ENCODE measurements at regions not wholly inside any gene's neighbourhood (a gene's known extent, or its start where the extent isn't known, plus 50 kb on each side); places are given as distances from the start of the nearest gene placed in this dataset.
"Not testable (repeated sequence)": the region's sequence is repeated elsewhere in the genome, so short reads cannot be mapped to it uniquely, and the experiment has no call there.

GRCh38 chr2:2896643-2897042, 481.0 kb downstream of the EIPR1 start:
- no peak for DNase-seq (ENCODE audit: low read depth in 2 of 2)

DNA sequence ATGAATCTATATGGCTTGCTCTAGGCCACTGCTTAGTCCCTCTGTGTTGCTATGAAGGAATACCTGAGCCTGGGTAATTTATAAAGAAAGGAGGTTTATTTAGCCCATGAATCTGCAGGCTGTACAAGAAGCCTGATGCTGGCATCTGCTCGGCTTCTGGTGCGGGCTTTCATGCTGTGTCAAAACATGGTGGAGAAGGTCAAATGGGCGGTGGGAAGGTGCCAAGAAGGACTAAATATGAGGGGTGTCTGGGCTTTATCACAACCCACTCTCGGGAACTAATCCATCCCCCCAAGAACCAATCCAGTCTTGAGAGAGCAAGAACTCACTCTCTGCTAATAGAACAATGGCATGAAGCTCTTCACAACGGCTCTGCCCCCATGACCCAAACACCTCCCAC, 481.6 kb downstream of the EIPR1 start:
- no peak for DNase-seq (ENCODE audit: low read depth in 2 of 2)

DNA sequence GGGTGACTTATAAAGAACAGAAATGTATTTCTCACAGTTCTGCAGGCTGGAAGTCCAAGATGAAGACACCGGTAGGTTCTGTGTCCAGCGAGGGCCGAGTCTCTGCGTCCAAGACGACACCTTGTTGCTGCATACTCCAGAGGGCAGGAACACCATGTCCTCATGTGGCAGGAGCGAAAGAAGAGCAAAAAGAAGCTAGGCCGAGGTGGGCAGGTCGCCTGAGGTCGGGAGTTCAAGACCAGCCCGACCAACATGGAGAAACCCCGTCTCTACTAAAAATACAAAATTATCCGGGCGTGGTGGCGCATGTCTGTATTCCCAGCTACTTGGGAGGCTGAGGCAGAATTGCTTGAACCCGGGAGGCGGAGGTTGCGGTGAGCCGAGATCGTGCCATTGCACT, 483.6 kb downstream of the EIPR1 start:
- DNase-seq (ENCODE audit: low read depth in 2 of 2), result not testable (repeated sequence)

DNA sequence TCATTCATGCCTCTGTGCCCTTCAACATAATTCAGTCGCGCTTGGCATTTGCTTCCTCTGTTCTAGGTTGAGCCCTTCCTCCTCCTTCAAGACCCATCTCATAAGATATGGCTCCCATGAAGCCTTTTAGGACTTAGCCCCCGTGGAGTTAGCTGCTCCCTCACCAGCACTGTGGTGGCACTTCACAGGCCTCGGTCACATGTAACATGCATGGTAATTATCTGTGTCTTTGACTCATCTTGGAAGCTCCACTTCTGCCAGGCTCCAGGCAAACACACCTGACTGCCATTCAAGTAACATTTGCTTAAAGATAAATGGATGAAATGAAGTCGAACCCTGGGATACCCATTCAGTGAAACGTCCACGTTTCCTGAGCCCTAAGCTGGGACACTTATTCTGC, 484.7 kb downstream of the EIPR1 start:
- no peak for DNase-seq (ENCODE audit: low read depth in 2 of 2)

DNA sequence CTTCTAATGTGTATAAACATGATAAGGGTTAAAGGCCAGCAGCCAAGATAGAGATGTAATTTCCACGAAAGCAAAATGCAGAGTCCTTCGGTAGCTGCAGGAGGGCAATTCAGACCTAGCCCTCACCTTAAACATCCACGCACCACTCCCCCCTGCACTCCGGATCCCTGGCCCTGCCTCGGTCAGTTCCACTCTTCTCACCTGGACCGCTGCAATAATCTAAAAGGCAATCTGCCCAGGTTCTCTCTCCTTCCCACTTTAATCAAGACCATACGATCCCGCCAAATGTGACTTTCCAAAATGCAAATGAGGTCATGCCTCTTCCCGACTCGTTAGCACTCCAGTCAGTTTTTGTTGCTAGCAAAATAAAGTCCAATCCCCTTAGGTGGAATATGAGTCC, 485.2 kb downstream of the EIPR1 start:
- no peak for DNase-seq (ENCODE audit: low read depth in 2 of 2)

DNA sequence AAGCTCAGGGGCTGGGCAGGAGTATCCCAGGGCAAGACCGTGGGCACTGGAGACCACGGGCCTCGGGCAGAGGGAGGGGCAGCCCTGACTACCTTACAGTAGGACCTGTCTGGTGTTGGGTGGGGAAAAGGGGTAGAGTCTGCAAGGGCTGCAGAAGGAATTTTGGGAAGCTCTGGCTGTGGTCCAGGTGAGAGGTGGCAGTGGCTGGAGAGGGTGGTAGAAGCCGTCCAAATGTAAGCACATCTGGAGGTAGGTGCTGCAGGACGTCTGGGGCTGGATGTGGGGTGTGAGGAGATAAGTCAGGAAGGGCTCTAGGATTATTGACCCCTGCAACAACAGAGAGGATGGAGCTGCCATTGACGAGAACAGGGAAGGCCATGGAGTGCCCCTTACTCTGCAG, 486.7 kb downstream of the EIPR1 start:
- no peak for DNase-seq (ENCODE audit: low read depth in 2 of 2)

DNA sequence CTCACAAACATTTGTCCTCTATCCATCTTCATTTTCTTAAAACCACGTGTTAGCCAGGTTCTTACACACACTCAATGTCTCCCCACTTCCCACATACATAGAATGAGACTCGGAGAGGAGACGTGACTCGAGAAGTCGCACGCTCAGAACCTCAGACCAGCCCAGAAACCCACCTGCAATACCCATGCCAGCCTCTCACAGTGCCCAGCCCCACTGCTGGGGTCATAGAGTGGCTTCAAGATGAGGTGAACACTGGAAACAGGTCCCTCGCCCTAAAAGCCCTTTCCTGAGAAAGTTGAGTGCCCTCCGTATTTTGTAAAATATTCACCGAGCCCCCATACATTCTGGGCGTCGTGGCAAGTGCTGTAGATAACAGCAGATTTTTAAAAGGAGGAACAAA, 487.4 kb downstream of the EIPR1 start:
- DNase-seq (ENCODE audit: low read depth in 2 of 2), result no peak

GRCh38 chr2:2889646-2890045, 488.0 kb downstream of the EIPR1 start:
- DNase-seq (ENCODE audit: low read depth in 2 of 2), result no peak

DNA sequence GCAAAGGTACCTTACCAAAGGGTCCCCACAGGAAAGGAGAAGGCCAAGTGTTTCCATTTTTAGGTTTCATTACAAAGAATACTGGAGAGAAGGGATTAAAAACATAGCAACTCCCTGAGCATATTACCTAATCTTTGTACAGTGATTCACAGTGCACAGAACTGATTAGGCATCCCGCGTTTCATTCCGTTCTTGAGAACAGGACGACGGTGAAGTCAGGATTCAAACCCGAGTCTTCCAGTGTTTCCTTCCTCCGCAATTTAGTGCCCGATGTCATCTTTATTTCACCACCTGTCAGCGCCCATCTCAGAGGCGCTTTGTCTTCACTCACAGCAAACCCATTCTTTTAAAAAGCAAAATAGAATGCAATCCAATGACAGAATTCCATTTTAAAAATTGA, 488.5 kb downstream of the EIPR1 start:
- no peak for DNase-seq (ENCODE audit: low read depth in 2 of 2)

- no peak for DNase-seq (ENCODE audit: low read depth in 2 of 2)
Observed at GRCh38 chr2:2887772-2888387, 489.7 kb downstream of the EIPR1 start.

DNA sequence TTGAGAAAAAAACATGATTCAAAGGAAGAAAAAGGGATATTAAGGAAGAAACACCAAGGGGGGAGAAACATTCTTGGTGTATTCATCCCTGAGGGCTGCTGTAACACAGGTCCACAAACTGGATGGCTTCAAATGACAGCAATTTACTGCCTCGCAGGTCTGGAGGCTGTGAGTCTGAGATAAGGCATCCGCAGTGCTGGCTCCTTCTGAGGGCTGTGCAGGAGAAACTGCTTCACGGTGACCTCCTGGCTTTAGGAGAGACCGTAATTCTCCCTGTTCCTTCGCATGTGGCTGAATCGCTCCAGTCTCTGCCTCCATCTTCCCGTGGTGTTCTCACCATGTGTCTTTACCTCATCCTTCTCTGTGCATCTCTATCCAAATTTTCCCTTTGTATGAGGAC, 490.7 kb downstream of the EIPR1 start:
- DNase-seq (ENCODE audit: low read depth in 2 of 2), result no peak

- no peak for DNase-seq (ENCODE audit: low read depth in 2 of 2)
Observed at GRCh38 chr2:2881499-2881898, 496.1 kb downstream of the EIPR1 start.

DNA sequence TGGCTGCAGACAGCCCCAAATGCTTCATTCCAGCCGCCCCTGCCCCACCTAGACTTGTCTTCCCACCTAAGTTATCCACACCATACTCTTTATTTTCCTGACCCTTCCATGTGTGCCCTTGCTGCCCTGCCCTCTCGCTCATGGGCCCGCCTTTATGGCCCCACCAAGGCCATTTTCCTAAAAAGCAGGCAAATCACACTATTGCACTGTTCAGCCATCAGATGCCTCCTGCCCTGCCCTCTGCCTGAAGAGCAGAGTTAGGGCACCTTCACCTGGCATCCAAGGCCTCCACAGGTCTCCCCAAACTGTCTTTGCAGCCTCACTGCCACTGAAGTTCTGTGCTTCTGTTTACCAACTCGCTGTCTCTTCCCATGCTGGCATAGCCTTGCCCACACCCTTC, 496.7 kb downstream of the EIPR1 start:
- no peak for DNase-seq (ENCODE audit: low read depth in 2 of 2)

- no peak for DNase-seq (ENCODE audit: low read depth in 2 of 2)
Observed at GRCh38 chr2:2879781-2880180, 497.8 kb downstream of the EIPR1 start.

DNA sequence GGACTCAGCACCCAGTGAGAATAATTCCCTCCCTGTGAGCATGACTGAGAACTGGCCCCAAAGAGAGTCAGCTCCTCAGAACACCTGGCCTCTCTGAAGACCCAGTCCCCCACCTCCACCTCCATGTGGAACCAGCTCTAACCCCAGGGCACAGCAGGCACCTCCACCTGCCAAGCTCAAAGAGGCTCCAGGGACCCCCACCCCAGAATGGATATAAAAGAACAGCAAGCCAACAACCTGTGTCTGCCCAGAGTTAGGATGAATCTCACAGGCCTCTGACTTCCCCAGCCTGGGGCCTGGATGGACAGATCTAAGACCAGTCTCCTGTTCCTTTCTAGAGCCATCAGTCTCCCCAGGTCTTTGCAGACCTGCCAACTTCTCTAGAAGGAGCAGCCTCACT, 498.5 kb downstream of the EIPR1 start:
- no peak for DNase-seq (ENCODE audit: low read depth in 2 of 2)

GRCh38 chr2:2877427-2877826, 500.2 kb downstream of the EIPR1 start:
- DNase-seq (ENCODE audit: low read depth in 2 of 2), result no peak

DNA sequence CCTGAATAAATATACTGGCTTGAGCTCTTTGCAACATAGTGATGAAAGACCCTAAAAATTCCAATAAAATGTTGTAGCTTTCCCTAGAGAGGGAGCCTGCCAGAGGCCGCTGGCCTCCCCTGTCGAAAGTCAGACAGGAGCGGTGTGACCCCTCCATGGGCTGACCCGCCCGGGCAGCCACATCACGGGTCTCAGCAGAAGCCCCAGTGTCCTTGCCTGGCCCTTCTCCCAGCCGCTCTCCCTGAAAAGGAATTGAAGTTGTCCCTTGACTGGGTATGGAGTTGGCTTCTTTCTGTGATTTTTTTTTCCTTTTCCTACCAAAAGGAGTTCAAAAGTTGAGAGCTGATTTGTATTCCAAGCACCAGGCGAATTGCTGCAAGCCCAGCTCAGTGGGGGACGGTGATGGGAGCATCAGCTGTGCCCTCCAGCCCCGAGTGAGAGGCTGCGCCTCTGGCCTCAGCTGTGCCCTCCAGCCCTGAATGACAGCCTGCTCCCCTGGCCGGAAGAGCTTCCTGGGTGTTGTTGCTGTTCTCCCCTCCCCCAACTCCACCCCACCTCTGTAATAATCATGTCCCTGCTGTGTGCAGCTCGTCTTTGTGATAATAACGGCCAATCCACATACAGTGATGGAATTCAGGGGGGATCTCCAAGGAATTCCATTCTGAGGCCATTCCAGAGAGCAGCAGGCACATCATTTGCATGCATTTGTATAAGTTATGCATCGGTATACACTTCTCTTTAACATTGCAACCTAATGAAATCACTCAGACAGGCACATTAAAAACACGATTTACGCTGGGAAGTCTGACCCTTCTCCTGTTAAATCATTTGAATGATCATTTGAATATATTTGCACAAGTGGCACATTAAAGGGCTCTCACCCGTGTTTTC, 501.0 kb downstream of the EIPR1 start:
- DNase-seq (ENCODE audit: low read depth in 2 of 2), result no peak

- DNase-seq (ENCODE audit: low read depth in 2 of 2), result no peak
Observed at GRCh38 chr2:2875831-2876230, 501.8 kb downstream of the EIPR1 start.

DNA sequence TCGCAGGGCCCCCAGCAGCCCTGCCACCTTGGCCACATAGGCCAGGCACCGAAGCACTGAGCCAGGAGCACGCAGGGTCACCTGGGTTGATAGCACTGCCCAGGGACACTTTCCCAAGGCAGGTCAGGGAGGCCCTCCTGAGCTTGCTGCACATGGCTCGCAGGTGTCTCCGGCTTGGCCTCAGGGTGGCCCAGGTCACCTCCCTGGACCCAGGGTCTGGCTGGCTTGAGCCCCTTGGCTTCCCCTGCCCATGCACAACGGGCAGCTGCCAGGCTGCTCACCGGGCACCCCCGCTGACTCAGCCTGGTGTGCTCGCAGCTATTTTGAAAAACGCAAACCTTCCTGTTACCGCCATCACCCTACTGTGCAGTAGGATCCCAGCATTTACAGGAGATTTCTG, 502.3 kb downstream of the EIPR1 start:
- DNase-seq (ENCODE audit: low read depth in 2 of 2), result no peak

GRCh38 chr2:2874805-2875204, 502.8 kb downstream of the EIPR1 start:
- no peak for DNase-seq (ENCODE audit: low read depth in 2 of 2)

DNA sequence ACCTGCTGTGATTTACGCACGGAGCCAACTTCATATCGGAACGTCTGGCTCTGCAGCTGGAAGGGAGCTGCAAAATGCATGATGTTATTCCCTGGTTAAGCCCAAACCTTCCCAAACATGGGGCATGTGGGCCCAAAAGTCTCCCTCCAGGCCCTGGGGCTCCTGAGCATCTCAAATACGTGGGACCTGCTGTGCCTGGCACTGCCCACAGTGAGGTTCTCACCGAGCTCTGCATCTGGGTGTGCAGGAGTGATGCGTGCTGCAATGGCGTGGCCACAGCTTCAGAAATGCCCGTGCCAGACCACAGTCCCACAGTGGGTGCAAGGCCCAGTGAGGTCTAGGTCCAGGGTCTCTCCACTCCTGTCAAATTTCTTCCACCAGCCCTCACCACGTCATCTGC, 503.3 kb downstream of the EIPR1 start:
- DNase-seq (ENCODE audit: low read depth in 2 of 2), result no peak

- DNase-seq (ENCODE audit: low read depth in 2 of 2), result no peak
Observed at GRCh38 chr2:2873450-2873811, 504.2 kb downstream of the EIPR1 start.

DNA sequence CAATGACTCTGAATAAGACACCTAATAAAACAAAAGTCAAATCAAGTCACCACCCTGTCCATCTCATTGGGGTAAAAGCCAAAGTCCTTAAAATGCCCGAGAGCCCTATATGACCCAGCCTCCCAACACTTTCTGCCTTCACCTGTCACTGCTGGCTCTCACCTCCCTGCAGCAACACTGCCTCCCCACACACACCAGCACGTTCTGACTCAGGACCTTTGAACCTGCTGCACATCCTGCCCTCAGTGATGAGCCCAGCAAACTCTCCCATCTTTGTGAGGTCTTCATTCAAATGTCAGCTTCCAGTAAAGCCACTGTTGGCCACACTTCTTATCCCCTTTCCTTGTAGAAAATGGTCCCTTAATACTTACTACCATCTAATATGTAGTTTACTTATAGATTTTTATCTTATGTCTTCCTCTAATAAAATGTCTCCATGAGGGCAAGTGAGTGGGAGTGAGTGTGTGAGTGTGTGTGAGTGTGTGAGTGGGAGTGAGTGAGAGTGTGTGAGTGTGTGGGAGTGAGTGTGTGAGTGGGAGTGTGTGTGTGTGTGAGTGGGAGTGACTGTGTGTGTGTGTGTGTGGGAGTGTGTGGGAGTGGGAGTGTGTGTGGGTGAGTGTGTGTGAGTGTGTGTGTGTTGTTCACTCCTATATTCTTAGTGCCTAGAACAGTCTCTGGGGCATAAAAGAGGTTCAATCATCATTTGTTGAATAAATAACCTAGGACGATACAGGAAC, 504.7 kb downstream of the EIPR1 start:
- no peak for DNase-seq (ENCODE audit: low read depth in 2 of 2)
